H9 (cell line): ENCODE measurements at regions not wholly inside any gene's neighbourhood (a gene's known extent, or its start where the extent isn't known, plus 50 kb on each side); places are given as distances from the start of the nearest gene placed in this dataset.

Experiments
- DNase-seq: peaks from one replicate; pipeline ENCODE4 v3.0.0-alpha.2; 2017
- H2AFZ ChIP-seq: one replicate; pipeline ENCODE4 v1.6.1; 2013; ENCODE audit warnings: mild to moderate bottlenecking, low read length, control low read depth, moderate library complexity
- H2AK5ac ChIP-seq: 2 replicates; pipeline ENCODE4 v1.6.1; 2013; ENCODE audit warnings: low read length, control low read depth, mixed read lengths; ENCODE audit not compliant: insufficient read length
- H2BK120ac ChIP-seq: one replicate; pipeline ENCODE4 v1.6.1; 2013; ENCODE audit warnings: low read depth, mild to moderate bottlenecking, low read length, control low read depth, inconsistent platforms; ENCODE audit not compliant: poor library complexity, severe bottlenecking
- H2BK12ac ChIP-seq: 2 replicates; pipeline ENCODE4 v1.6.1; 2013; ENCODE audit warnings: low read length, control low read depth, mixed read lengths, low read depth; ENCODE audit not compliant: insufficient read length
- H2BK15ac ChIP-seq: 2 replicates; pipeline ENCODE4 v1.6.1; 2013; ENCODE audit warnings: low read depth, low read length, control low read depth
- H2BK20ac ChIP-seq: one replicate; pipeline ENCODE4 v1.6.1; 2013; ENCODE audit warnings: low read depth, mild to moderate bottlenecking, low read length, control low read depth, inconsistent platforms; ENCODE audit not compliant: poor library complexity, severe bottlenecking
- H2BK5ac ChIP-seq: 2 replicates; pipeline ENCODE4 v1.6.1; 2013; ENCODE audit warnings: low read length, control low read depth, mixed read lengths; ENCODE audit not compliant: insufficient read length
- H3K14ac ChIP-seq: 2 replicates; pipeline ENCODE4 v1.6.1; 2013; ENCODE audit warnings: low read length, control low read depth; ENCODE audit not compliant: insufficient read depth
- H3K18ac ChIP-seq: 2 replicates; pipeline ENCODE4 v1.6.1; 2013; ENCODE audit warnings: low read depth, mild to moderate bottlenecking, mixed read lengths, low read length, control low read depth; ENCODE audit not compliant: insufficient read length
- H3K23ac ChIP-seq: 2 replicates; pipeline ENCODE4 v1.6.1; 2013; ENCODE audit warnings: low read length, control low read depth, mixed read lengths, low read depth; ENCODE audit not compliant: insufficient read length
- H3K23me2 ChIP-seq: 2 replicates; pipeline ENCODE4 v1.6.1; 2013; ENCODE audit warnings: low read depth, mild to moderate bottlenecking, mixed read lengths, low read length, control low read depth; ENCODE audit not compliant: insufficient read length, poor library complexity, severe bottlenecking
- H3K27ac ChIP-seq: 2 replicates; pipeline ENCODE4 v1.5.1; 2013; ENCODE audit warnings: low read length, control low read depth, mixed read lengths, low read depth; ENCODE audit not compliant: insufficient read length
- H3K27me3 ChIP-seq: 2 replicates; pipeline ENCODE4 v1.6.1; 2013; ENCODE audit warnings: low read length, control low read depth, inconsistent platforms; ENCODE audit not compliant: insufficient read depth
- H3K4ac ChIP-seq: 2 replicates; pipeline ENCODE4 v1.6.1; 2013; ENCODE audit warnings: low read depth, mild to moderate bottlenecking, control low read depth, inconsistent platforms, low read length, moderate library complexity
- H3K4me1 ChIP-seq: 2 replicates; pipeline ENCODE4 v1.6.1; 2013; ENCODE audit warnings: low read length, control low read depth, inconsistent platforms; ENCODE audit not compliant: insufficient read depth
- H3K4me2 ChIP-seq: 2 replicates; pipeline ENCODE4 v1.6.1; 2013; ENCODE audit warnings: low read length, control low read depth, mixed read lengths; ENCODE audit not compliant: insufficient read length, insufficient read depth
- H3K56ac ChIP-seq: 2 replicates; pipeline ENCODE4 v1.6.1; 2013; ENCODE audit warnings: low read depth, mild to moderate bottlenecking, mixed read lengths, low read length, control low read depth; ENCODE audit not compliant: insufficient read length
- H3K79me1 ChIP-seq: 2 replicates; pipeline ENCODE4 v1.6.1; 2013; ENCODE audit warnings: low read depth, mild to moderate bottlenecking, moderate library complexity, low read length, control low read depth, inconsistent platforms; ENCODE audit not compliant: insufficient read depth, poor library complexity, severe bottlenecking
- H3K79me2 ChIP-seq: 2 replicates; pipeline ENCODE4 v1.6.1; 2013; ENCODE audit warnings: low read length, control low read depth, inconsistent platforms; ENCODE audit not compliant: insufficient read depth
- H3K9ac ChIP-seq: 2 replicates; pipeline ENCODE4 v1.6.1; 2013; ENCODE audit warnings: low read length, control low read depth, mixed read lengths; ENCODE audit not compliant: insufficient read length; ENCODE audit errors: extremely low read depth
- H3K9me3 ChIP-seq: one replicate; pipeline ENCODE4 v1.6.1; 2013; ENCODE audit warnings: low read depth, low read length, inconsistent platforms; ENCODE audit not compliant: control insufficient read depth
- H3T11ph ChIP-seq: one replicate; pipeline ENCODE4 v1.6.1; 2013; ENCODE audit warnings: mild to moderate bottlenecking, low read length, control low read depth, inconsistent platforms
- H4K20me1 ChIP-seq: one replicate; pipeline ENCODE4 v1.6.1; 2013; ENCODE audit not compliant: control insufficient read depth, insufficient read length, insufficient read depth
- H4K5ac ChIP-seq: 2 replicates; pipeline ENCODE4 v1.6.1; 2013; ENCODE audit warnings: low read depth, mild to moderate bottlenecking, mixed read lengths, low read length, control low read depth; ENCODE audit not compliant: insufficient read length
- H4K8ac ChIP-seq: replicated peaks from 2 replicates; pipeline ENCODE4 v1.6.1; 2013; ENCODE audit warnings: low read length, control low read depth, mixed read lengths, low read depth; ENCODE audit not compliant: insufficient read length
- H4K91ac ChIP-seq: 2 replicates; pipeline ENCODE4 v1.6.1; 2013; ENCODE audit warnings: low read depth, mild to moderate bottlenecking, moderate library complexity, mixed read lengths, low read length, control low read depth; ENCODE audit not compliant: insufficient read length
- H3K27ac Mint-ChIP-seq, 3 experiments: 2 replicates in 2 of 3; 3 replicates in 1 of 3; pipeline ENCODE4 v1.8.0; 2020 to 2021; ENCODE audit warnings: mixed read lengths in 3 of 3, mild to moderate bottlenecking in 1 of 3, moderate library complexity in 1 of 3
- H3K27me3 Mint-ChIP-seq: 2 replicates; pipeline ENCODE4 v1.8.0; 2021; ENCODE audit warnings: low read depth, mild to moderate bottlenecking, moderate library complexity, mixed read lengths
- H3K36me3 Mint-ChIP-seq, 3 experiments: 2 replicates in 2 of 3; 3 replicates in 1 of 3; pipeline ENCODE4 v1.8.0; 2020 to 2021; ENCODE audit warnings: low read depth in 3 of 3, mixed read lengths in 3 of 3; ENCODE audit not compliant: insufficient read depth in 1 of 3
- H3K4me1 Mint-ChIP-seq, 2 experiments: 2 replicates each; pipeline ENCODE4 v1.8.0; 2020; ENCODE audit warnings: mixed read lengths in 2 of 2
- H3K4me3 Mint-ChIP-seq, 2 experiments: 2 replicates in 1 of 2; 3 replicates in 1 of 2; pipeline ENCODE4 v1.8.0; 2020 to 2021; ENCODE audit warnings: mild to moderate bottlenecking in 2 of 2, mixed read lengths in 2 of 2, moderate library complexity in 1 of 2
- H3K9me3 Mint-ChIP-seq, 2 experiments: 2 replicates in 1 of 2; 3 replicates in 1 of 2; pipeline ENCODE4 v1.8.0; 2020; ENCODE audit warnings: mild to moderate bottlenecking in 2 of 2, mixed read lengths in 2 of 2, moderate library complexity in 1 of 2
- WGBS: extraction: QIAGEN DNeasy Blood & Tissue Kit; methylation state at CpG from one replicate; pipeline ENCODE4 v1.1.7; 2013; ENCODE audit warnings: missing lambda C conversion rate, low lambda C conversion rate, mixed read lengths; ENCODE audit not compliant: insufficient read length; ENCODE audit errors: extremely low coverage; 5-methylcytosine and 5-hydroxymethylcytosine counted together
- TF ChIP-seq, protein P1 (sequence below): fragments of 200-600 bp; sonication (generic); conservative IDR thresholded peaks from 3 replicates; pipeline ENCODE4 v1.8.0; 2021; ENCODE audit warnings: antibody characterized with exemption, mild to moderate bottlenecking

- no peak overlapping the region for H3K56ac ChIP-seq
- H3K23me2 ChIP-seq, result no peaks in the 10 kb centered on the region
- H2BK120ac ChIP-seq, result no peak overlapping the region
- no peak overlapping the region for H4K5ac ChIP-seq
- peaks cover 5% of the 10 kb centered on the region for H3K27me3 Mint-ChIP-seq
- no peak overlapping the region for H3K9ac ChIP-seq
- no peak overlapping the region for H2AK5ac ChIP-seq
- no peak overlapping the region for H3K4ac ChIP-seq
- no peak overlapping the region for H3K18ac ChIP-seq
- no peak overlapping the region for H2AFZ ChIP-seq
- peaks cover 5% of the 10 kb centered on the region; the same call in 1 of the 2 replicates for H3K4me1 ChIP-seq
- no peaks in the 10 kb centered on the region for H3K9me3 ChIP-seq
- WGBS, result no CpG with 5 or more reads among the region's 6 CpGs
- no peak overlapping the region for H2BK15ac ChIP-seq
- peaks cover 13 to 15% of the 10 kb centered on the region in 2 experiments for H3K4me1 Mint-ChIP-seq
- H3K79me1 ChIP-seq, result no peaks in the 10 kb centered on the region
- H3K4me2 ChIP-seq, result no peak overlapping the region
- H2BK12ac ChIP-seq, result no peak overlapping the region
- no peaks in the 10 kb centered on the region for H3K27me3 ChIP-seq
- TF ChIP-seq, protein P1, sequence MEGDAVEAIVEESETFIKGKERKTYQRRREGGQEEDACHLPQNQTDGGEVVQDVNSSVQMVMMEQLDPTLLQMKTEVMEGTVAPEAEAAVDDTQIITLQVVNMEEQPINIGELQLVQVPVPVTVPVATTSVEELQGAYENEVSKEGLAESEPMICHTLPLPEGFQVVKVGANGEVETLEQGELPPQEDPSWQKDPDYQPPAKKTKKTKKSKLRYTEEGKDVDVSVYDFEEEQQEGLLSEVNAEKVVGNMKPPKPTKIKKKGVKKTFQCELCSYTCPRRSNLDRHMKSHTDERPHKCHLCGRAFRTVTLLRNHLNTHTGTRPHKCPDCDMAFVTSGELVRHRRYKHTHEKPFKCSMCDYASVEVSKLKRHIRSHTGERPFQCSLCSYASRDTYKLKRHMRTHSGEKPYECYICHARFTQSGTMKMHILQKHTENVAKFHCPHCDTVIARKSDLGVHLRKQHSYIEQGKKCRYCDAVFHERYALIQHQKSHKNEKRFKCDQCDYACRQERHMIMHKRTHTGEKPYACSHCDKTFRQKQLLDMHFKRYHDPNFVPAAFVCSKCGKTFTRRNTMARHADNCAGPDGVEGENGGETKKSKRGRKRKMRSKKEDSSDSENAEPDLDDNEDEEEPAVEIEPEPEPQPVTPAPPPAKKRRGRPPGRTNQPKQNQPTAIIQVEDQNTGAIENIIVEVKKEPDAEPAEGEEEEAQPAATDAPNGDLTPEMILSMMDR, result no peak
- no peaks in the 10 kb centered on the region; a peak in 2 of 5 replicates for H3K9me3 Mint-ChIP-seq
- H3T11ph ChIP-seq, result no peak overlapping the region
- no peaks in the 10 kb centered on the region for H3K79me2 ChIP-seq
- H3K14ac ChIP-seq, result no peak overlapping the region
- no peak overlapping the region for H3K27ac Mint-ChIP-seq
- H3K27ac ChIP-seq, result no peak overlapping the region
- no peak for DNase-seq
- H4K8ac ChIP-seq, result no peak overlapping the region
- no peak overlapping the region for H3K4me3 Mint-ChIP-seq
- H2BK20ac ChIP-seq, result no peak overlapping the region
- no peak overlapping the region for H2BK5ac ChIP-seq
- no peak overlapping the region for H3K23ac ChIP-seq
- H3K36me3 Mint-ChIP-seq, result no peaks in the 10 kb centered on the region
- no peaks in the 10 kb centered on the region for H4K20me1 ChIP-seq
- no peak overlapping the region for H4K91ac ChIP-seq
These were observed 120.4 kb upstream of the TMCC3 start for GRCh38 chr12:94770791-94771190.
